ENCODE measurements at regions not wholly inside any gene's neighbourhood (a gene's known extent, or its start where the extent isn't known, plus 50 kb on each side); places are given as distances from the start of the nearest gene placed in this dataset.
A peak's percentile ranks its signal among the peaks of the same experiment; 100 is the strongest.

- DNase-seq (ENCODE audit: low read depth), result no peak
Measured at GRCh38 chr15:57823325-57823882, 116.9 kb downstream of the POLR2M start.

GRCh38 chr15:57824186-57824585 is 117.7 kb downstream of the POLR2M start:
- DNase-seq (ENCODE audit: low read depth), result no peak

DNA sequence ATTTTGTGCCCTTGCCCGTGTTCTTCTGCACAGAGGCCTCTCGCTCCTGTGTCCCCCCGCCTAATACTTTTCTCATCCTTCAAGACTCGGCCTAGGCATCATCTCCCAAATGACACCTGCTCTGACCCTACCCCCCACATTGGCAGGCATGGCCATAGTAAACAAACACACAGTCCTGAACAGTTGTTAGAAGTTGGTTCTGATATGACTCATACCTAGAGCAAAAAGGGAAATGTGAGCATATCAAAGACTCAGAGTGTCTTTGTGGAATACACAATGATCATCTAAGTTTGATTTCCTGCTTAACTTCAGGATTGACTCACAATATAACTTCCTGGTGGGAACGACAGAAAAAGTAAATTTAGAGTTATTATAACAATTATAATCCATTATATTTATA is 120.5 kb downstream of the POLR2M start:
- no peak for DNase-seq (ENCODE audit: low read depth)

DNA sequence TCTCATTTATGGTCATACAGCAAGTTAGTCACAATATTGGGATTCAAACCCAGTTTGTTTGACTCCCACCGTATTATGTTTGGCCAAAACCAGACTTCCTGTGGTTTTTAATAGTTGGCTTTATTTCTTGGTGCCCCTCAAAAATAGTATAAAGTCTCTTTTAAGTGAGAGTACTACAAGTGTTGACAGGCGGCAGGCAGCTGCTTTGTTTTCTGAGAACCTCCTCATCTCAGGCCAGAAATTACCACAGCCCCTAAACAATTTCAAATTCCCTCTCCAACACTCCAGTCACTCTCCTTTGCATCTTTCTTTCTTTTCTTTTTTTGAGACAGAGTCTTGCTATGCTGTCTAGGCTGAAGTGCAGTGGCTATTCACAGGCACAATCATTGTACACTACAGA is 121.5 kb downstream of the POLR2M start:
- no peak for DNase-seq (ENCODE audit: low read depth)

GRCh38 chr15:57832183-57832582 is 125.7 kb downstream of the POLR2M start:
- DNase-seq (ENCODE audit: low read depth), result no peak

- DNase-seq (ENCODE audit: low read depth), result no peak
Measured at GRCh38 chr15:57835119-57835518, 128.6 kb downstream of the POLR2M start.

DNA sequence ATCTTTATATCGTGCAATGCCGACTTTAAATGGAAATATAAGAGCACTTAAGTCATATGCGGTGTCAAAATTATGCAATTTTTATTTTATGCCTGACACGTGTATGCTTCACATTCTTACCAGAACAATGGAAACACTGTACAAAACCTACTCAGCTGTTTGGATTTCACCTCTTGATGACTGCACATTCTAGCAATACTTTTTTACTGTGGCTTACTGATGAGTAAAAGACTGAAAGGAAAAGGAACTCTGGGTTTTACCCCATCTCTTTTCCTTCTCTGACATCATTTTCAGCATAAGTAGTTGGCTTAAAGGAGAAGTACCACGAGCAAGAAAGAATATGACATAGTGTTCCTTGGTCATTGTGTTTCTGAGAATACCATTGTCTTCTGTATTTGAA is 142.8 kb downstream of the POLR2M start:
- DNase-seq (ENCODE audit: low read depth), result no peak

DNA sequence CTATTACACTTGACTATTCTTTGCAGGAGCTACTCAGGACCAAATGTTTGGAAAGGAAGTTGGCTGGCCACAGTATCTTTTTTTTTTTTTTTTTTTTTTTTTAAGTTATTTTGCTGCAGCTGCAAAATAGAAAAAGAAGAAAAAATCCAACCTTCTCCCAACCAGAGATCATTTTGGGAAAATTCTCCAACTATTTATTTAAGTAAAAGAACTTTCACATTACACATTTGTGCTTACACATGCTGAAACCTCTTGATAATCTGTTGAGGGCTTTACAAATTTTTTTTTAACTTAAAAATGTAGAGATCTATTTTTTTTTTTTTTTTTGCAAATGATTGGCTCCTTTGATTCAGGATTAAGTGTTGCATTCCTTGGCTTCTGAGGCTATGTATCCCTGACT is 148.0 kb downstream of the POLR2M start:
- no peak for DNase-seq (ENCODE audit: low read depth)

- DNase-seq (ENCODE audit: low read depth), result no peak
Measured at GRCh38 chr15:57857871-57858270, 151.4 kb downstream of the POLR2M start.

DNA sequence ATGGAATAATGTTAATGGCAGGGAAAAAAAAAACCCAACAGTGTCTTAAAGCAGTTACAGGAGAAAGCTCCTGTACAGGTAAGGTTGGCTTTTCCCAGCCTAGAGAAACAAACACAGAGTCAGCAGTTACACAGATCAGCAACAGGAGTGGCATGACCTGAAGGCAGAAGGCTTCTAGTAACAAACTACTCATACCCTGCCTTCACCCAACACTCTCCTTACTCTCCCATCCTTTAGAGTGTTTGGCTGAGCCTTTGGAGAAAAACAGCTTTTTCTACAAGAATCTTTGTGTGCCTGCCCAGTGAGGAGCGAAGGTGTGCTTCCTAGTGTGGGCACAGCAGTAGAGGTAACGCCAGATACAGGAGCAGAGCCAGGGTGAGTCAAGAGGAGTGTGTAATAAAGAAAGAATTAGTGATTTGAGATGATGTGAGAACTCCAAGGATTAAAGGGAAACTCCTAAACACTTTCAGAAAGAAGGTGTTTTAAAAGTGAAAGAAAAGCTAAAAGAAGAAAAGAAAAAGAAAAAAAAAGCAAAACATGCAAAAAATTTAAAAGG is 152.7 kb downstream of the POLR2M start:
- DNase-seq (ENCODE audit: low read depth), result no peak

DNA sequence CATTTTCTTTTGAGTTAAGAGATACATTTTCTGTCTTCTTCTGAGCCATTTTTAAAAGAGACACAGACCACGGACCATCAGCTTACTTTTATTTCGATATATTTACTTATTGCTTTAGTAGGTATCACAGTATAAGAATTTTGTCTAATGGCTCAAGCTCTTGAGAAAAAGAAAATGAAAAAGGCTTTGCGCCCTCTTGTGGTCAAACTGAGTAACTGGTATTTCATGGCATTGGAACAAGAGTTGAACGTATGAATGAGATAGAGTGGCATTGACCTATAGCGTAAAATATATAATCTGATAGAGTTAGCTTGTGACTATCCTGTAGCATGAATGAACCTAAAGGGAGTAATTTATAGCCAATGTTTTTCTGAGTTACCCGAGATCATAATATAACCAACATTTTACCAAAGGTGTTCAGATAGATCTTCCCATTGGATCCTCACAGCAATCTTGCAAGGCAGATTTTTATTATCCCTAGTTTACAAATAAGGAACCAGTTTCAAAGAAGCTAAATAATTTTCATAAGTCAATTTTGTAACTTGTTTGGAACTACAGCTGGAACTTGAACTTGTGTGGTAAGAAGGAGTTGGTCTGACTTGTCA is 154.6 kb downstream of the POLR2M start:
- no peak for DNase-seq (ENCODE audit: low read depth)

DNA sequence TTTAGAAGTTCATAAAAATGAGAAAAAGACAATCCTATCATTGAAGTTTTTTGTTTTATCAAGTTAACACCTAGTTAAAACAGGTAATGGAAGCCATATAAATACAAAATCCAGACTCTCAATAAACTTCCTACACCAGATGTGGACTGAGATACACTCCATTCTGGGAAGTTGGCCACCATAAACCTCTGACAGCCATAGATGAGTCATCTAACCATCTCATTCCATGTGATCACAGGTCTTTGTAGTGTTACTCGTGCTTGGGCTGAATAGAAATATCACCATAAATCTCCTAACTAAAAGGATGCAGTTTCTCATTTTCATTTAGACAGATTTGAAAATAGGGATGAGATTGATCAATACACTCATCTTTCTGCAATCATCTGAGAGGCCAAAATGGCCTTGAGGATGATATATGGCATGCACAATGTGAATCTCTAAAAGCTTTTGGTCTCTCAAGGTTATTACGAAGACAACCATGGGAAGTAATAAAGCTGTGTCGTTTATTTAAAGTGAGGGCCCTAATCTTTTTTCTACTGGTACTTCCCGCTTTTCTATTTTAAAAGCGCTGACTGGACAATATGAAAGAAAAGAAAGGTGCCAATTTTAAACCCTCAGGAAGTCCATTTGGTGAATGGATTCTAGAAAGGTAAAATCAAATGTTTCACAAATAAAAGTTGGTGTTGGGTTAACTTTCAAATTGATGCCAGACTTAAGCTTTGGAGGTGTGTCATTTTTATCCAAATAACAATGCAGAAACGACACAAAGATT is 155.5 kb downstream of the POLR2M start:
- DNase-seq (ENCODE audit: low read depth), result no peak

DNA sequence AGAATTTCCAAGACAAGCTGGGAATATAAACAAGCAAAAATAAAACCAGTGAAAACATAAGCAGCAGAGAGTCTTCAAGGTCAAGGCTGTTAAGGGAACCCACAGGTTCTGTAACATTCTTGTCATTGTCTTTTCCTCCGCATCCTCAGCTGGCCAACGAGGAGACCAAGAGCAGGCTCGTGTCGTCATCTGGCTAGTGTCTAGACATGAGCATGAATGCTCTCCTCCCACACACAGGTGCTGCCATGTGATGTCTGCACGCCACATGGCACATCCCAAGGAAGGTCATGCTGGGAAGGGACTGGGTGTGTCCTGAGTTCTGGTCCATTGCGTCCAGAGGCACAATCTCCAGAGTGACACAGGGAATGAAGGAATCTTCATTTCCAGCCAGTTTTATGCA is 156.2 kb downstream of the POLR2M start:
- DNase-seq (ENCODE audit: low read depth), result no peak

- no peak for DNase-seq (ENCODE audit: low read depth)
Measured at GRCh38 chr15:57865294-57865693, 158.8 kb downstream of the POLR2M start.

- peak; percentile 21 for DNase-seq (ENCODE audit: low read depth)
Measured at GRCh38 chr15:57866149-57866736, 159.7 kb downstream of the POLR2M start.

DNA sequence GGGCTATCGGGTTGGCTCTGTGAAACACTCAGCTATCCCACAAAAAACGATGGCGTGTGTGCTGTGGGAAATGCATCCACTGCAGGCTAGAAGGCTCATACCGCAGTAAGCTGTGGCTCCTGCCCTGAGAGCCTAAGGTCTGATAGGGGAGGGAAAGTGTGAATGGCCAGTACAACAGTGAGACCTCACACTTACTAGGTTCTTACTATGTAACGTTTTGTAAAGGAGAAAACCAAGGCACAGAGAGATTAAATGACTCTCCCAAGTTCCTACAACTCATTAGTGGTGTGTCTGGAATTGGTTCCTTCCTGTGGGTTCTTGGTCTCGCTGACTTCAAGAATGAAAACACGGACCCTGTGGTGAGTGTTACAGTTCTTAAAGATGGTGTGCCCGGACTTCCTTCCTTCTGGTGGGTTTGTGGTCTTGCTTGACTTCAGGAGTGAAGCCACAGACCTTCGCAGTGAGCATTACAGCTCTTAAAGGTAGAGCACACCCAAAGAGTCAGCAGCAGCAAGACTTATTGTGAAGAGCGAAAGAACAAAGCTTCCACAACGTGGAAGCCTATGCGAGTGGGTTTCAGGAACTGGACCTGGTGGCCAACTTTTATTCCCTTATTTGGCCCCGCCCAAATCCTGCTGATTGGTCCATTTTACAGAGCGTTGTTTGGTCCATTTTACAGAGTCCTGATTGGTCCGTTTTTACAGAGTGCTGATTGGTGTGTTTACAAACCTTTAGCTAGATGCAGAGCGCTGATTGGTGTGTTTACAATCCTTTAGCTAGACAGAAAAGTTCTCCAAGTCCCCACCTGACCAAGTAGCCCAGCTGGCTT is 161.7 kb downstream of the POLR2M start:
- DNase-seq (ENCODE audit: low read depth), result no peak

GRCh38 chr15:57870667-57871066 is 164.2 kb downstream of the POLR2M start:
- DNase-seq (ENCODE audit: low read depth), result no peak

DNA sequence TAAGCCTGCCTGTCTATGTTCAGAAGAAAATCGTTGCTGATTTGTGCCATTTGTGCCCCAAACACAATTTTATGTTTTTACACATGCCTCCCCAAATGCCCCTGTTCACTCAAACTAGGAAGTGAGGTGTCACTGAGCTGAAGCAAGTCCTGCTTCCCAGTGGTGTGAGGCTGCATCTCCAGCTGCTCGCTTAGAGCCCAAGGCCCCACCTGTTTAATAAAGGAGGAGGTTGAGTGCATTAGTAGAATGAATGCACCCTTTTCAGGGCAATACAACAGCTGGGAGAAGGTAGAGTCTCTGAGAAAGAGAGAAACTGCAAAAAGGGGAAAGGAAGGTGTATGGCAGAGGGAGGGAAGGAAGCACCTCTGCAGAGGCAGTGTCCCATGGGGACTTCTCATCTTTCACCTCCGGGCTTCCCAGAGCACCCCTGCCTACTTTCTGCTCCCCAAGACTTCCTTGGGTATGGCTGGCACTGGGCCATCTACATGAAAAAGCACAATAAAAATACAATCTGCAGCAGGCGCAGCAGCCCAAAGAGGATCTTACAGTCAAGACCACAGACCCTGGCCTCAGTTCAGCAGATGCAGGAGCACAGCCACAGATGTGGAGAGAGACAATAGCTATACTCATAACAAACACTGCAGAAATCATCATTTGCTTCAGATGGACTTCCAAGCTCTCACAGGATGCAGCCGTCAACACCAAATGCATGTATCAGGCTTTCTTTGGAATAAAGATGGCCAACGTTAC is 165.9 kb downstream of the POLR2M start:
- DNase-seq (ENCODE audit: low read depth), result no peak

- DNase-seq (ENCODE audit: low read depth), result no peak
Measured at GRCh38 chr15:57873564-57874209, 167.2 kb downstream of the POLR2M start.

- no peak for DNase-seq (ENCODE audit: low read depth)
Measured at GRCh38 chr15:57875347-57875746, 168.8 kb downstream of the POLR2M start.

DNA sequence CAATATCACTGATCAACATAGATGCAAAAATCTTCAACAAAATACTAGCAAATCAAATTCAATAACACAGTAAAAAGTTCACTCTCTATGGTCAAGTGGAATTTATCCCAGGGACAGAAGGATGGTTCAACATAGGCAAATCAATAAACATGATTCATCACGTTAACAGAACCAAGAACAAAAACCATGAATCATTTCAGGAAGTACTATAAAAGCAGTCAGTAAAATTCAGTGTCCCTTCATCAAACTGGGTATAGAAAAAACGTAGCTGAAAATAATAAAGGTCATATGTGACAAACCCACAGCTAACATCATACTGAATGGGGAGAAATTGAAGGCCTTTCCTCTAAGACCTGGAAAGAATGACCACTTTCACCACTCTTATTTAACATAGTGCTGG is 172.1 kb downstream of the POLR2M start:
- no peak for DNase-seq (ENCODE audit: low read depth)

Data from stimulated activated CD8-positive, alpha-beta memory T cell treated with anti-CD3 and anti-CD28 coated beads, Interleukin-4, amount 100 ng/mL, for 24 hours (primary cell).